ENCODE measurements at regions not wholly inside any gene's neighbourhood (a gene's known extent, or its start where the extent isn't known, plus 50 kb on each side); places are given as distances from the start of the nearest gene placed in this dataset.

- TF ChIP-seq CTCF (IDR thresholded peaks at IDR 0.05) (no peak), POLR2A (IDR thresholded peaks at IDR 0.05) (no peak)
Observed at GRCh38 chr5:39826051-39826450, 401.3 kb upstream of the DAB2 start.

Data from uterus (tissue), 2 donors.